AG04449 (cell line): ENCODE measurements at regions not wholly inside any gene's neighbourhood (a gene's known extent, or its start where the extent isn't known, plus 50 kb on each side); places are given as distances from the start of the nearest gene placed in this dataset.

ENCODE experiments used
- CTCF ChIA-PET: fragments of 350-600 bp; formaldehyde crosslinking; extraction: SDS; loops from one replicate; lab custom pipeline; 2021; ENCODE audit warnings: antibody characterized with exemption; lab: Yijun Ruan, JAX
- POLR2A ChIA-PET: fragments of 400-600, 350-600 bp; formaldehyde crosslinking; extraction: SDS; loops from one replicate; lab custom pipeline; 2020; ENCODE audit warnings: antibody characterized with exemption, inconsistent platforms; lab: Yijun Ruan, JAX
- DNase-seq: peaks from one replicate; pipeline ENCODE4 v3.0.0-alpha.2; 2010; ENCODE audit warnings: low read depth, low spot score
- H3K4me3 ChIP-seq: 2 replicates; pipeline ENCODE4 v1.5.1; 2011; ENCODE audit warnings: low read depth, mild to moderate bottlenecking, control low read depth, low read length
- TF ChIP-seq, protein P1 (sequence below): IDR thresholded peaks from one replicate; pipeline ENCODE4 v1.5.1; 2011; ENCODE audit warnings: mild to moderate bottlenecking, moderate library complexity, low read length, control low read depth, inconsistent platforms; ENCODE audit not compliant: insufficient read depth; ENCODE audit errors: missing control alignments

DNA sequence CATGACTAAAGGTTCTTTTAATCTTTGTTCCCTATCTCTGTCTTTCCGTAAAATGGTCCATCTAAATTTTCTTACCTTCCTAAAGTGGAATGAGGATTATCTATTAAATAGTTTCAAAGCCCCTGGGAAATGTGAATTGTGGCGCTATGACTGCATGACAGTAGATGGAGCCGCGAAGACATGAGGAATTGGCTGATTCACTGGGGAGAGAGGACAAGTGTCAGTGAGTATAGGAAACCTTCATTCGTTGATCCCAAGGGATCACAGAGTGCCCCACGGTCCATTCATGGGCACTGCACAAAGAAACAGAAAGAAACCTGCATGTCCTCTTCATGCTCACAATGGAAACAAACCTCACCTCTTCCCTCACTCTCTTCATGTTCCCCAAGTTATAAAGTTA lies 479.3 kb upstream of the BTBD3 start:
- TF ChIP-seq, protein P1, sequence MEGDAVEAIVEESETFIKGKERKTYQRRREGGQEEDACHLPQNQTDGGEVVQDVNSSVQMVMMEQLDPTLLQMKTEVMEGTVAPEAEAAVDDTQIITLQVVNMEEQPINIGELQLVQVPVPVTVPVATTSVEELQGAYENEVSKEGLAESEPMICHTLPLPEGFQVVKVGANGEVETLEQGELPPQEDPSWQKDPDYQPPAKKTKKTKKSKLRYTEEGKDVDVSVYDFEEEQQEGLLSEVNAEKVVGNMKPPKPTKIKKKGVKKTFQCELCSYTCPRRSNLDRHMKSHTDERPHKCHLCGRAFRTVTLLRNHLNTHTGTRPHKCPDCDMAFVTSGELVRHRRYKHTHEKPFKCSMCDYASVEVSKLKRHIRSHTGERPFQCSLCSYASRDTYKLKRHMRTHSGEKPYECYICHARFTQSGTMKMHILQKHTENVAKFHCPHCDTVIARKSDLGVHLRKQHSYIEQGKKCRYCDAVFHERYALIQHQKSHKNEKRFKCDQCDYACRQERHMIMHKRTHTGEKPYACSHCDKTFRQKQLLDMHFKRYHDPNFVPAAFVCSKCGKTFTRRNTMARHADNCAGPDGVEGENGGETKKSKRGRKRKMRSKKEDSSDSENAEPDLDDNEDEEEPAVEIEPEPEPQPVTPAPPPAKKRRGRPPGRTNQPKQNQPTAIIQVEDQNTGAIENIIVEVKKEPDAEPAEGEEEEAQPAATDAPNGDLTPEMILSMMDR: no peak
- ChIA-PET POLR2A (no interaction called here), CTCF (no interaction called here)
- DNase-seq: no peak
- H3K4me3 ChIP-seq: no peak overlapping the region

- H3K4me3 ChIP-seq: no peak overlapping the region
- no peak for DNase-seq
- ChIA-PET CTCF (interaction anchor here (1.6 kb wide), 1 partner anchor 11 kb away, joined by 3 read pairs; no protein-coding TSS in a partner anchor), POLR2A (no interaction called here)
- TF ChIP-seq, protein P1: no peak
Measured at GRCh38 chr20:11443382-11444119, 474.1 kb upstream of the BTBD3 start.

GRCh38 chr20:11445161-11445560 lies 472.5 kb upstream of the BTBD3 start:
- CTCF ChIA-PET: interaction anchor here (0.8 kb wide), 1 partner anchor 33 kb away, joined by 3 read pairs; no protein-coding TSS in a partner anchor
- TF ChIP-seq, protein P1: no peak
- POLR2A ChIA-PET: no interaction called here
- H3K4me3 ChIP-seq: no peak overlapping the region
- no peak for DNase-seq

DNA sequence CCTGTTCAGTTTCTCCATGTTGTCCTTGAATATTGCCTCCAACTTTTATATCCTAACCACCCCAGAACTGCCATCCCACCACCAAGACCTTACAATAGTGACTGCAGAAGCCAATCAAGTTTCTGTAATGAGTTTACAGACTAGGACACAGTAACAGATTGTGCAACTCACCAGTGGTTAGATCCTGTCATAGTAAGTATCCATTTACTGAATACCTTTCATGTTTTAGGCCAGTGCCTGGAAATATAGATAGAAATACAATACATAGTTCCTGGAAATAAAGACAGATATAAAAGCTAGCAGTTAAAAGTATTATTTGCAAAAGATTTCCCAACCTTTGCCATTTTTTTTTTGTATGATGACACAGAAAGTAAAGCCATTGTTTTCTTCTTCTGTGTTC lies 471.8 kb upstream of the BTBD3 start:
- no peak overlapping the region for H3K4me3 ChIP-seq
- DNase-seq: no peak
- TF ChIP-seq, protein P1: no peak
- POLR2A ChIA-PET: no interaction called here
- CTCF ChIA-PET: no interaction called here

GRCh38 chr20:11447371-11448100 lies 470.2 kb upstream of the BTBD3 start:
- H3K4me3 ChIP-seq: no peak overlapping the region
- TF ChIP-seq, protein P1: no peak
- ChIA-PET CTCF (no interaction called here), POLR2A (no interaction called here)
- DNase-seq: no peak

- ChIA-PET CTCF (no interaction called here), POLR2A (no interaction called here)
- no peak for DNase-seq
- TF ChIP-seq, protein P1: no peak
- no peak overlapping the region for H3K4me3 ChIP-seq
Measured at GRCh38 chr20:11448554-11448953, 469.1 kb upstream of the BTBD3 start.
